Natural killer cell treated with Interleukin-12 subunit alpha and Interleukin-12 subunit beta and Interleukin-15 and Interleukin-18, amount 100 ng/mL, for 72 hours (primary cell): ENCODE measurements at regions not wholly inside any gene's neighbourhood (a gene's known extent, or its start where the extent isn't known, plus 50 kb on each side); places are given as distances from the start of the nearest gene placed in this dataset.

Experiments used
- ATAC-seq, 2 donors: fragments of 150-1000 bp; cut with Tn5 transposase in 1 of 2; sonication (Bioruptor Pico), chemical (Tn5 transposase) in 1 of 2; 2 replicates each; pipeline ENCODE4 v1.10.0; 2021
- DNase-seq: peaks from one replicate; pipeline ENCODE4 v3.0.0; 2022; ENCODE audit warnings: low spot score
- H3K27ac Mint-ChIP-seq, 2 donors: 1 replicate in 1 of 2; 2 replicates in 1 of 2; pipeline ENCODE4 v1.8.0; 2022; ENCODE audit warnings: mixed read lengths in 2 of 2, mild to moderate bottlenecking in 1 of 2, moderate library complexity in 1 of 2
- H3K27me3 Mint-ChIP-seq, 2 donors: 1 replicate in 1 of 2; 2 replicates in 1 of 2; pipeline ENCODE4 v1.8.0; 2022; ENCODE audit warnings: mixed read lengths in 2 of 2
- H3K36me3 Mint-ChIP-seq: one replicate; pipeline ENCODE4 v1.8.0; 2022; ENCODE audit warnings: mixed read lengths
- H3K4me1 Mint-ChIP-seq, 2 donors: 1 replicate in 1 of 2; 2 replicates in 1 of 2; pipeline ENCODE4 v1.8.0; 2022; ENCODE audit warnings: low read depth in 2 of 2, mixed read lengths in 2 of 2, mild to moderate bottlenecking in 1 of 2
- H3K4me3 Mint-ChIP-seq: one replicate; pipeline ENCODE4 v1.8.0; 2022; ENCODE audit warnings: mixed read lengths
- H3K9me3 Mint-ChIP-seq: 2 replicates; pipeline ENCODE4 v1.8.0; 2022; ENCODE audit warnings: mixed read lengths

DNA sequence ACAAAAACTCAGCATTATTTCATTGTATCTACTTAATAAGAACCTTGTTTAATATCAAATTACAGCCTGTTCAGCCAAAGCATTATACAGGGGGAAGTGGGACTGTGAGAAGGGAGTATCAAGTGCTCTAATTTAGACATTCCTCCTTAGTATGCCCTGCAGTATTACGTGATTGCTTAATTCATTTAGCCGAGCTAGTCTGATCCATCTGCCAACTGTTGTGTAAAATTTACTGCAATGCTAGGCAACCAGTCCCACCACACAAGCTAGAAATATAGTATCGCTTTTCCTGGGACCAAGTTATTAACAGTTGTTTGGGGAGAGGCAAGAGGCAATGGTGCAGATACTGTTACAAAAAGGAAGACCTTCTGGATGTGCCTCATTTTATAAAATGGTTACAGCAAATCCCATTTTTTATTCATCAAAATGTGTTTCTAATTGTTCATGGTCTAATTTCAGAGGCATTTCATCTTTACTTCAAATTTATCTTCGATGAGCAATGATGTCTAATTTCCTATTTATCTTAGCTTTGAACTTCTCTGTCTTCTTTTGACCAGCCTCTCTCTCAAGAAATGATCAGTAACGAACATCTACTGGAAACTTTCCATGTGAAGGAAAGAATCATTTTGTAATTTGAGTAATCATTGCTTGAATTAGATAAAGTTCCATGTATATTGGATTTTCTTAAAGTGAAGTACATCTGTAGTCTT, 283.3 kb downstream of the DUSP10 start:
- Mint-ChIP-seq H3K36me3 (no peaks in the 10 kb centered on the region), H3K27me3 (peaks cover 23 to 36% of the 10 kb centered on the region in 2 donors), H3K4me1 (no peaks in the 10 kb centered on the region), H3K27ac (no peak overlapping the region), H3K9me3 (no peaks in the 10 kb centered on the region), H3K4me3 (no peak overlapping the region)
- DNase-seq (no peak), ATAC-seq (no peak)

DNA sequence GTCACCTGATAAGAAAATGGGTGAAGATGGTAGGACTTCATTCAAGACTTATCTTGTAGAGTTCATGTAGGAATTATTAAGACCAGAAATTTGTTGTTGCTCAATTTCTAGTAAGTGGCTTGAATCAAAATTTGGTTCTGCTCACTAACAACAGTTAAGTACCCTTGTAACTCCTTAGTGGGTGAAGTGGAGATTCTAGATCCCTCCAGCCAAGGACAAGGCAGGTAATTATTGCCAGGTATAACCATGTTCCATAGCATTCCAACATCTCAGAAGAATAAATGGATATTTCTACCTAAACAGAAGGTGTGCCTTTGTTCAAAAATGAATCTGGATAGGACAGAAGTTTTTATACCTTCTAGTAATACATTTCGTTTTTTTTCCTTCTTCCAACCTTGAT, 282.3 kb downstream of the DUSP10 start:
- Mint-ChIP-seq H3K9me3 (no peaks in the 10 kb centered on the region), H3K27ac (no peak overlapping the region), H3K27me3 (peaks cover 23 to 36% of the 10 kb centered on the region in 2 donors), H3K4me3 (no peak overlapping the region), H3K4me1 (no peaks in the 10 kb centered on the region), H3K36me3 (no peaks in the 10 kb centered on the region)
- DNase-seq (no peak), ATAC-seq (no peak)

- peaks cover 21 to 27% of the 10 kb centered on the region in 2 donors for H3K27me3 Mint-ChIP-seq
- no peaks in the 10 kb centered on the region for H3K9me3 Mint-ChIP-seq
- H3K36me3 Mint-ChIP-seq = no peaks in the 10 kb centered on the region
- no peak for ATAC-seq
- H3K4me3 Mint-ChIP-seq = no peak overlapping the region
- H3K27ac Mint-ChIP-seq = no peak overlapping the region
- DNase-seq = no peak
- no peaks in the 10 kb centered on the region for H3K4me1 Mint-ChIP-seq
Observed at GRCh38 chr1:221462345-221462744, 279.5 kb downstream of the DUSP10 start.

DNA sequence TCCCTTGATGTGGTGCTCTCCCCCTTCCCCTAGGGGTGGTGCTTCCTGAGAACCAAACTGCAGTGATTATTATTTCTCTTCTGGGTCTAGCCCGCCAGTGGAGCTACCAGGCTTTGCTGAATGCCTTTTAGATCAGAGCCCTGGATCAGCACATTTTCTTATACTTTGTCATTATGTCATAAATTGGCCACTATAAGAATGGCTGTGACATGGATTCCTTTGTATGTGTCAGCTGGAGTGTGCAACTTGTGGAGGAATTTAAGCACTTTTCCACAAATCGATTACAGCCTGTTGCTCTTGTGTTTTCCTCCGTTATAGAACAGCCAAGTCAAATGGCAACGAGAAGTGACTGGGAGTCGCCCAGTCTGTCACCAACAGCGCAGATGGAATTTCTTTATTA, 273.3 kb downstream of the DUSP10 start:
- DNase-seq = no peak
- Mint-ChIP-seq H3K9me3 (no peaks in the 10 kb centered on the region), H3K4me1 (no peaks in the 10 kb centered on the region), H3K36me3 (no peaks in the 10 kb centered on the region), H3K27me3 (peaks cover 42 to 44% of the 10 kb centered on the region in 2 donors), H3K4me3 (no peak overlapping the region), H3K27ac (no peak overlapping the region)
- no peak for ATAC-seq

DNA sequence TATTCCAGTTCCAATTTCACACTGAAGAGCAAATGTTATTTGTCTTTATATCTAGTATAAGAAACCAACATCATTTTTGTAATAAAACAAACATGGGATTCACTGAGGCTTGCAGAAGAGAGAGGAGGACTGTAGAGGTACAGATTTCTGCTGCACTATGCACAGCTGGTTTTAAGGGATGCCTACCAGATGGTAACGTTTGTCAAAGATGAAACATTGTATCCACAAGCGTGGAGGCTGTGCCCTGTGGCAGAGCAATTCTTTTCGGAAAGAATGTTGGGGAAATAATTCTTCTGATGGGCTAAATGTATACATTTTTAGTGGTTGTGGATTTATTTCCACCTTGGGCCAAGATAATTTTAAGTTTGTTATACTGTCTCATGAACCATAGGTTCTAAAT, 272.4 kb downstream of the DUSP10 start:
- no peaks in the 10 kb centered on the region for H3K4me1 Mint-ChIP-seq
- no peaks in the 10 kb centered on the region for H3K36me3 Mint-ChIP-seq
- H3K27me3 Mint-ChIP-seq = peaks cover 44 to 49% of the 10 kb centered on the region in 2 donors
- H3K9me3 Mint-ChIP-seq = no peaks in the 10 kb centered on the region
- no peak overlapping the region for H3K27ac Mint-ChIP-seq
- no peak for DNase-seq
- H3K4me3 Mint-ChIP-seq = no peak overlapping the region
- no peak for ATAC-seq

- DNase-seq (no peak), ATAC-seq (no peak)
- H3K27ac Mint-ChIP-seq = no peak overlapping the region
- H3K4me3 Mint-ChIP-seq = no peak overlapping the region
- peaks cover 44 to 49% of the 10 kb centered on the region in 2 donors for H3K27me3 Mint-ChIP-seq
- no peaks in the 10 kb centered on the region for H3K4me1 Mint-ChIP-seq
- no peaks in the 10 kb centered on the region for H3K9me3 Mint-ChIP-seq
- no peaks in the 10 kb centered on the region for H3K36me3 Mint-ChIP-seq
Observed at GRCh38 chr1:221470000-221470698, 271.7 kb downstream of the DUSP10 start.

DNA sequence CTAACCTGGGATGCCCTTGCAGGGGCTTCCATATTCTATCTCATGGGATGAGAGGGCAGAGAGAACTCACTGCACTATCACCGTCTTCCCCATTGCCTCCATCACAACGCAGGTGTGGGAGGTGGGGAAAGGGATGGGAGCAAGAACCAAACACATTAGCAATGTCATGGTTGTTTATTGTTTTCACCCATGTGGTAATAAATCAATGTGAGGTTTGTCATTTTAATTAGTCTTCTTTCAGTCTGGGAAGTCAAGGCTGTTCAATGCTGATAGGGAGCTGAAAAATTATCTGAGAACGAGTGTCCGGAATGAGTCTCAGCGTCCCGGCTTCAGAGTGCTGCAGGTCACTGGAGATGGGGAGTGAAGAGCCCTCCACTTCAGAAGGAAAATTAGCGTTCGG, 268.5 kb downstream of the DUSP10 start:
- Mint-ChIP-seq H3K36me3 (no peaks in the 10 kb centered on the region), H3K27me3 (peaks cover 30 to 39% of the 10 kb centered on the region in 2 donors), H3K4me1 (peaks cover 7% of the 10 kb centered on the region in 2 donors), H3K4me3 (no peak overlapping the region), H3K27ac (no peak overlapping the region), H3K9me3 (no peaks in the 10 kb centered on the region)
- DNase-seq = no peak
- ATAC-seq = no peak

GRCh38 chr1:221477252-221477651, 264.6 kb downstream of the DUSP10 start:
- Mint-ChIP-seq H3K4me3 (no peak overlapping the region), H3K36me3 (no peaks in the 10 kb centered on the region), H3K27ac (no peak overlapping the region), H3K4me1 (peaks cover 15 to 17% of the 10 kb centered on the region in 2 donors), H3K27me3 (peaks cover 9 to 19% of the 10 kb centered on the region in 2 donors), H3K9me3 (no peaks in the 10 kb centered on the region)
- no peak for DNase-seq
- ATAC-seq = no peak

- peak; percentile 90 to 92 for ATAC-seq
- peak overlapping the region in 1 of 2 donors; percentile 40 for H3K27ac Mint-ChIP-seq
- no peaks in the 10 kb centered on the region for H3K9me3 Mint-ChIP-seq
- no peaks in the 10 kb centered on the region for H3K36me3 Mint-ChIP-seq
- H3K4me1 Mint-ChIP-seq = peaks cover 15 to 17% of the 10 kb centered on the region in 2 donors
- peaks cover 4 to 12% of the 10 kb centered on the region in 2 donors for H3K27me3 Mint-ChIP-seq
- DNase-seq = peak; percentile 79
- H3K4me3 Mint-ChIP-seq = no peak overlapping the region
Observed at GRCh38 chr1:221478050-221478949, 263.6 kb downstream of the DUSP10 start.

- ATAC-seq = no peak
- H3K9me3 Mint-ChIP-seq = no peaks in the 10 kb centered on the region
- H3K27ac Mint-ChIP-seq = peak overlapping the region in 1 of 2 donors; percentile 51
- H3K4me1 Mint-ChIP-seq = peaks cover 0 to 22% of the 10 kb centered on the region in 2 donors
- no peaks in the 10 kb centered on the region for H3K36me3 Mint-ChIP-seq
- no peak overlapping the region for H3K4me3 Mint-ChIP-seq
- DNase-seq = no peak
- H3K27me3 Mint-ChIP-seq = no peaks in the 10 kb centered on the region
Observed at GRCh38 chr1:221487781-221488524, 253.9 kb downstream of the DUSP10 start.

DNA sequence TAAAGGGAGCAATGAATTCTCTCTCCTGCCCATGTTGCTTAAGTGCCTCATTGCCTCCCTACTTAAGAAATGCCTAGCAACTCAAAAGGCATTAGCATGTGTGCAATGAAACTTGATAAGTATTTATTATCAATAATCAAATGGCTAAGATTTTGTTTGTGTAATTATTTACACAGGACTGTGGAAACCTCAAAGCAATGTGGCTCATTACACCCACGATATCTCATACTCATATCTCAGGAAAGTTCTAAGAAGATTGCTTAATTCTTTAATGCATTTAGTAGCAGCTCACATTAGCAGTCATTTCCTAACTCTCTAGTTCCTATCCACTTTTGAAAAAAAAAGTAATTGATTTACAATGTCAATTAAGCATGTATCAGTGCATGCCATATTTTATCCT, 253.3 kb downstream of the DUSP10 start:
- ATAC-seq (peak in 1 of 2 donors; percentile 43), DNase-seq (no peak)
- Mint-ChIP-seq H3K9me3 (no peaks in the 10 kb centered on the region), H3K4me1 (peaks cover 0 to 20% of the 10 kb centered on the region in 2 donors), H3K27ac (peak overlapping the region in 1 of 2 donors; percentile 43), H3K27me3 (no peaks in the 10 kb centered on the region), H3K36me3 (no peaks in the 10 kb centered on the region), H3K4me3 (no peak overlapping the region)

- no peak overlapping the region for H3K4me3 Mint-ChIP-seq
- H3K4me1 Mint-ChIP-seq = no peaks in the 10 kb centered on the region
- ATAC-seq (no peak), DNase-seq (no peak)
- no peaks in the 10 kb centered on the region for H3K36me3 Mint-ChIP-seq
- no peaks in the 10 kb centered on the region for H3K27me3 Mint-ChIP-seq
- no peak overlapping the region for H3K27ac Mint-ChIP-seq
- H3K9me3 Mint-ChIP-seq = no peaks in the 10 kb centered on the region
Observed at GRCh38 chr1:221494670-221495069, 247.2 kb downstream of the DUSP10 start.

- no peak overlapping the region for H3K27ac Mint-ChIP-seq
- H3K4me1 Mint-ChIP-seq = no peaks in the 10 kb centered on the region
- no peaks in the 10 kb centered on the region for H3K36me3 Mint-ChIP-seq
- H3K4me3 Mint-ChIP-seq = no peak overlapping the region
- H3K27me3 Mint-ChIP-seq = no peaks in the 10 kb centered on the region
- DNase-seq = no peak
- no peak for ATAC-seq
- H3K9me3 Mint-ChIP-seq = no peaks in the 10 kb centered on the region
Observed at GRCh38 chr1:221497046-221497445, 244.8 kb downstream of the DUSP10 start.
